ENCODE measurements at regions not wholly inside any gene's neighbourhood (a gene's known extent, or its start where the extent isn't known, plus 50 kb on each side); places are given as distances from the start of the nearest gene placed in this dataset.

DNA sequence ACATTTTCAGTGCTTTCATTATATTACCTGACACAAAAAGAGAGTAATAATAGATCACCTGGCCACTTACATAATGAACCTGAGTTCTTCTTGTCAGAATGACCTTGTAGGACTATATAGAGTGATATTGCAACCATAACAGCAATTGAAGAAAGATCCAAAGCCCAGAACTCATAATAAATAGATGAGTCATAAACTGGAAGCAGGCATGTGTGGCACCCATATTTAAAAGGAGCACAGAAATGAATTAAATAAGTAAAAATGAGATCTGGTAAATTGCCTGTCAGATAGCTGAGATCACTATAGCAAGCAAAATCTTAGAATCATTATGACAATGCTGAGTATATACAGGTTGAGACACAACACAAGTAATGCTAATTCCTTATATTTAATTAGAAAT, 331.8 kb downstream of the AASDHPPT start:
- H3K4me1 ChIP-seq (ENCODE audit: control insufficient read depth in 2 of 3, insufficient read depth in 2 of 3, low read depth in 1 of 3, low read length in 3 of 3), result no peaks in the 10 kb centered on the region
- intact Hi-C loops (cut with DNase I), result no loop called here
- FAIRE-seq (no peak), DNase-seq (no peak)
- H3K36me3 ChIP-seq (ENCODE audit: control insufficient read depth in 2 of 3, insufficient read depth in 3 of 3, low read length in 3 of 3), result no peaks in the 10 kb centered on the region
- H3K9me3 ChIP-seq (ENCODE audit: control insufficient read depth in 2 of 3, insufficient read depth in 1 of 3, low read length in 3 of 3), result no peaks in the 10 kb centered on the region
- H3K27ac ChIP-seq (ENCODE audit: low read depth in 2 of 2, low read length in 2 of 2), result no peak overlapping the region
- H3K9ac ChIP-seq (ENCODE audit: low read length in 3 of 3), result no peak overlapping the region
- no peaks in the 10 kb centered on the region for H3K27me3 ChIP-seq (ENCODE audit: control insufficient read depth, insufficient read depth, low read length)
- H3K4me3 ChIP-seq (ENCODE audit: low read length in 3 of 3), result no peak overlapping the region
- TF ChIP-seq, protein P1, sequence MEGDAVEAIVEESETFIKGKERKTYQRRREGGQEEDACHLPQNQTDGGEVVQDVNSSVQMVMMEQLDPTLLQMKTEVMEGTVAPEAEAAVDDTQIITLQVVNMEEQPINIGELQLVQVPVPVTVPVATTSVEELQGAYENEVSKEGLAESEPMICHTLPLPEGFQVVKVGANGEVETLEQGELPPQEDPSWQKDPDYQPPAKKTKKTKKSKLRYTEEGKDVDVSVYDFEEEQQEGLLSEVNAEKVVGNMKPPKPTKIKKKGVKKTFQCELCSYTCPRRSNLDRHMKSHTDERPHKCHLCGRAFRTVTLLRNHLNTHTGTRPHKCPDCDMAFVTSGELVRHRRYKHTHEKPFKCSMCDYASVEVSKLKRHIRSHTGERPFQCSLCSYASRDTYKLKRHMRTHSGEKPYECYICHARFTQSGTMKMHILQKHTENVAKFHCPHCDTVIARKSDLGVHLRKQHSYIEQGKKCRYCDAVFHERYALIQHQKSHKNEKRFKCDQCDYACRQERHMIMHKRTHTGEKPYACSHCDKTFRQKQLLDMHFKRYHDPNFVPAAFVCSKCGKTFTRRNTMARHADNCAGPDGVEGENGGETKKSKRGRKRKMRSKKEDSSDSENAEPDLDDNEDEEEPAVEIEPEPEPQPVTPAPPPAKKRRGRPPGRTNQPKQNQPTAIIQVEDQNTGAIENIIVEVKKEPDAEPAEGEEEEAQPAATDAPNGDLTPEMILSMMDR (IDR thresholded peaks at IDR 0.05; ENCODE audit: borderline replicate concordance, extremely low read depth, insufficient read depth), result no peak

DNA sequence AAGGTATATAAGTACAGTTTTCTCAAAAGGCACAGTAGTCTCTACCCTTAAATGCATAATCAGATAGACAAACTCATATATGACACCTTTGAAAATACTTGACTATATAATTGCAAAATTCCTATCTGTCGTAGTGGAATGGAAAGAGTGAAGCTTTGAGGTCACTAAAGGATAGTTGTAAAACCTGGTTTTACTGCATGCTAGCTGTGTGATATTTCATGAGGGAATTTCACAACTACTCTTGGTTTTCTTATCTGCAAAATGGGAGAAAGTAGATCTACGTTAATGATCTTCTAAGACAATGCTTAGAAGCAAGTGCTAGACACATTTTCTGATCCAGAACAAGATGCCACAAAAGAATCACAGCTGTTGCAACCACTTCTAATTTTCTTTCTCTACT, 332.2 kb downstream of the AASDHPPT start:
- no peaks in the 10 kb centered on the region for H3K4me1 ChIP-seq (ENCODE audit: control insufficient read depth in 2 of 3, insufficient read depth in 2 of 3, low read depth in 1 of 3, low read length in 3 of 3)
- H3K9ac ChIP-seq (ENCODE audit: low read length in 3 of 3), result no peak overlapping the region
- H3K9me3 ChIP-seq (ENCODE audit: control insufficient read depth in 2 of 3, insufficient read depth in 1 of 3, low read length in 3 of 3), result no peaks in the 10 kb centered on the region
- DNase-seq, result no peak
- no peak overlapping the region for H3K27ac ChIP-seq (ENCODE audit: low read depth in 2 of 2, low read length in 2 of 2)
- FAIRE-seq, result no peak
- intact Hi-C loops (cut with DNase I), result no loop called here
- TF ChIP-seq, protein P1 (IDR thresholded peaks at IDR 0.05; ENCODE audit: borderline replicate concordance, extremely low read depth, insufficient read depth), result no peak
- no peaks in the 10 kb centered on the region for H3K36me3 ChIP-seq (ENCODE audit: control insufficient read depth in 2 of 3, insufficient read depth in 3 of 3, low read length in 3 of 3)
- no peaks in the 10 kb centered on the region for H3K27me3 ChIP-seq (ENCODE audit: control insufficient read depth, insufficient read depth, low read length)
- H3K4me3 ChIP-seq (ENCODE audit: low read length in 3 of 3), result no peak overlapping the region

DNA sequence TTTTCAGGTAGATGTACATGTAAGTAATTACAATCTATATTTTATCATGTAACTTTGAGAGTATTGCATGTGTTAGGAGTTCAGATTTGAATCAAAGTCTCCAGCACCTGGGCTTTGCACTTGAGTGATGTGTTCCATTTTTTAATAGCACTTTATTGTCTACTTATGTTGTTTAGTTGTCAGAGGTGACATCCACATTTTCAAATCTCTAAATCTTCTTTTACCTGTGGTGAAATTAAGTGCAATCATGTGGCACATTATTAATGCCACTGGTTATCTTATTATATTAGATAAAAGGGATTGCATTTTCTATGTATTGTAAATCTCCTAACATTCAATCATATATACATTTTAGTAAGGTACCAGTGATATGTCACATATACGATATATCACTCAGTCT, 333.4 kb downstream of the AASDHPPT start:
- FAIRE-seq, result no peak
- TF ChIP-seq, protein P1 (IDR thresholded peaks at IDR 0.05; ENCODE audit: borderline replicate concordance, extremely low read depth, insufficient read depth), result no peak

DNA sequence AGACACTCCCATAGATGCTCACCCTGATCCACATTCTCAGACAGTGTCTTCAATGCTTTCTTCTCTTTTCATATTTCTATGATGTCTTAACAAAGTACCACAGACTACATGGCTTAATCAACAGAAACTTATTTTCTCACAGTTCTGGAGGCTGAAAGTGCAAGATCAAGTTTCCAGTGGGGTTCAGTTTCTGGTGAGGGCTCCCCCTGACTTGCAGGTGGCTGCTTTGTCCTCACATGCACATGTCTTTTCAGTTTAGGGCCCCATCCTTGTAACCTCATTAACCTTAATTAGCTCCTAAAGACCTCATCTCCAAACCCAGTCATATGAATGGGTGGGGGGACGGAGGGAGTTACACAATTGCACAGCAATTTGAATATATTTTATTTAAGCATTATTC, 335.8 kb downstream of the AASDHPPT start:
- TF ChIP-seq, protein P1 (IDR thresholded peaks at IDR 0.05; ENCODE audit: borderline replicate concordance, extremely low read depth, insufficient read depth), result no peak
- Histone ChIP-seq H3K4me1 (ENCODE audit: control insufficient read depth in 2 of 3, insufficient read depth in 2 of 3, low read depth in 1 of 3, low read length in 3 of 3) (no peaks in the 10 kb centered on the region), H3K4me3 (ENCODE audit: low read length in 3 of 3) (no peak overlapping the region), H3K9me3 (ENCODE audit: control insufficient read depth in 2 of 3, insufficient read depth in 1 of 3, low read length in 3 of 3) (no peaks in the 10 kb centered on the region), H3K36me3 (ENCODE audit: control insufficient read depth in 2 of 3, insufficient read depth in 3 of 3, low read length in 3 of 3) (no peaks in the 10 kb centered on the region), H3K27ac (ENCODE audit: low read depth in 2 of 2, low read length in 2 of 2) (no peak overlapping the region), H3K9ac (ENCODE audit: low read length in 3 of 3) (no peak overlapping the region), H3K27me3 (ENCODE audit: control insufficient read depth, insufficient read depth, low read length) (no peaks in the 10 kb centered on the region)
- intact Hi-C loops (cut with DNase I), result no loop called here
- DNase-seq (no peak), FAIRE-seq (no peak)

More for the DNA sequence above, 333.4 kb downstream of the AASDHPPT start:
- H3K27ac ChIP-seq (ENCODE audit: low read depth in 2 of 2, low read length in 2 of 2), result no peak overlapping the region
- intact Hi-C loops (cut with DNase I), result no loop called here
- no peaks in the 10 kb centered on the region for H3K9me3 ChIP-seq (ENCODE audit: control insufficient read depth in 2 of 3, insufficient read depth in 1 of 3, low read length in 3 of 3)
- H3K9ac ChIP-seq (ENCODE audit: low read length in 3 of 3), result no peak overlapping the region
- no peak for DNase-seq
- H3K4me1 ChIP-seq (ENCODE audit: control insufficient read depth in 2 of 3, insufficient read depth in 2 of 3, low read depth in 1 of 3, low read length in 3 of 3), result no peaks in the 10 kb centered on the region
- H3K4me3 ChIP-seq (ENCODE audit: low read length in 3 of 3), result no peak overlapping the region
- no peaks in the 10 kb centered on the region for H3K36me3 ChIP-seq (ENCODE audit: control insufficient read depth in 2 of 3, insufficient read depth in 3 of 3, low read length in 3 of 3)
- no peaks in the 10 kb centered on the region for H3K27me3 ChIP-seq (ENCODE audit: control insufficient read depth, insufficient read depth, low read length)

All from kidney (tissue), 13 donors.